SK-N-SH treated with all-trans-retinoic acid at 6 μM for 48 hours (cell line): ENCODE measurements at regions not wholly inside any gene's neighbourhood (a gene's known extent, or its start where the extent isn't known, plus 50 kb on each side); places are given as distances from the start of the nearest gene placed in this dataset.

Source experiments
- ATAC-seq: fragments of 200-7000 bp; cut with Tn5 transposase; 3 replicates; pipeline ENCODE4 v1.9.1; 2020; ENCODE audit warnings: mild to moderate bottlenecking, moderate library complexity
- ARNTL ChIP-seq: fragments of 450-650 bp; formaldehyde crosslinking; IDR thresholded peaks from 2 replicates; pipeline ENCODE4 v1.5.0; 2020; ENCODE audit warnings: low read depth, mild to moderate bottlenecking, moderate library complexity, borderline replicate concordance
- BACH2 ChIP-seq: fragments of 250-450 bp; sonication (Bioruptor Pico); IDR thresholded peaks from 2 replicates; pipeline ENCODE4 v1.9.0; 2021; ENCODE audit warnings: mild to moderate bottlenecking, borderline replicate concordance
- CREB5 ChIP-seq: fragments of 250-450 bp; sonication (Bioruptor Pico); IDR thresholded peaks from 2 replicates; pipeline ENCODE4 v1.5.1; 2020; ENCODE audit warnings: low read depth, mild to moderate bottlenecking, moderate library complexity
- CSDC2 ChIP-seq: fragments of 250-450 bp; sonication (Bioruptor Pico); IDR thresholded peaks from 2 replicates; pipeline ENCODE4 v1.5.0; 2020; ENCODE audit warnings: mild to moderate bottlenecking, moderate library complexity
- CSRNP3 ChIP-seq: fragments of 250-450 bp; sonication (Bioruptor Pico); IDR thresholded peaks from 2 replicates; pipeline ENCODE4 v1.5.1; 2021; ENCODE audit warnings: mild to moderate bottlenecking, moderate library complexity
- ESRRG ChIP-seq: fragments of 250-450 bp; sonication (Bioruptor Pico); IDR thresholded peaks from 2 replicates; pipeline ENCODE4 v1.6.1; 2021; ENCODE audit warnings: mild to moderate bottlenecking
- GLIS3 ChIP-seq: fragments of 250-450 bp; sonication (Bioruptor Pico); IDR thresholded peaks from 2 replicates; pipeline ENCODE4 v1.5.0; 2020; ENCODE audit warnings: mild to moderate bottlenecking, moderate library complexity
- ISL1 ChIP-seq: fragments of 250-450 bp; sonication (Bioruptor Pico); IDR thresholded peaks from 2 replicates; pipeline ENCODE4 v2.1.2; 2022; ENCODE audit warnings: mild to moderate bottlenecking, moderate library complexity
- PATZ1 ChIP-seq: fragments of 250-450 bp; sonication (Bioruptor Pico); IDR thresholded peaks from 2 replicates; pipeline ENCODE4 v1.8.0; 2020; ENCODE audit warnings: mild to moderate bottlenecking, moderate library complexity, borderline replicate concordance
- POU6F1 ChIP-seq: fragments of 250-450 bp; sonication (Bioruptor Pico); IDR thresholded peaks from 2 replicates; pipeline ENCODE4 v1.8.0; 2021; ENCODE audit warnings: low read depth, mild to moderate bottlenecking, moderate library complexity, borderline replicate concordance
- PPARA ChIP-seq: fragments of 250-450 bp; sonication (Bioruptor Pico); IDR thresholded peaks from 2 replicates; pipeline ENCODE4 v1.5.0; 2020; ENCODE audit warnings: mild to moderate bottlenecking, borderline replicate concordance
- RARB ChIP-seq: fragments of 250-450 bp; sonication (Bioruptor Pico); IDR thresholded peaks from 2 replicates; pipeline ENCODE4 v1.8.0; 2021; ENCODE audit warnings: mild to moderate bottlenecking, moderate library complexity
- SNAI2 ChIP-seq: fragments of 250-450 bp; sonication (Bioruptor Pico); IDR thresholded peaks from 2 replicates; pipeline ENCODE4 v1.5.0; 2020; ENCODE audit warnings: mild to moderate bottlenecking, moderate library complexity
- TCF4 ChIP-seq: fragments of 250-450 bp; sonication (Bioruptor Pico); IDR thresholded peaks from 2 replicates; pipeline ENCODE4 v1.8.0; 2021; ENCODE audit warnings: mild to moderate bottlenecking, moderate library complexity, borderline replicate concordance
- TOX ChIP-seq: fragments of 250-450 bp; sonication (Bioruptor Pico); IDR thresholded peaks from 2 replicates; pipeline ENCODE4 v1.8.0; 2021; ENCODE audit warnings: mild to moderate bottlenecking, moderate library complexity, borderline replicate concordance
- TSHZ2 ChIP-seq: fragments of 250-450 bp; sonication (Bioruptor Pico); IDR thresholded peaks from 2 replicates; pipeline ENCODE4 v1.5.0; 2020; ENCODE audit warnings: mild to moderate bottlenecking, moderate library complexity
- ZC3H10 ChIP-seq: fragments of 250-450 bp; sonication (Bioruptor Pico); IDR thresholded peaks from 2 replicates; pipeline ENCODE4 v1.5.1; 2021; ENCODE audit warnings: mild to moderate bottlenecking, moderate library complexity
- ZFP3 ChIP-seq: fragments of 250-450 bp; sonication (Bioruptor Pico); IDR thresholded peaks from 2 replicates; pipeline ENCODE4 v1.5.0; 2020; ENCODE audit warnings: mild to moderate bottlenecking, moderate library complexity
- ZFP30 ChIP-seq: fragments of 450-650 bp; formaldehyde crosslinking; IDR thresholded peaks from 2 replicates; pipeline ENCODE4 v1.5.0; 2022; ENCODE audit warnings: mild to moderate bottlenecking, moderate library complexity
- ZNF565 ChIP-seq: fragments of 450-650 bp; formaldehyde crosslinking; conservative IDR thresholded peaks from 2 replicates; pipeline ENCODE4 v1.5.0; 2020; ENCODE audit warnings: low read depth, mild to moderate bottlenecking, moderate library complexity
- ZNF70 ChIP-seq: fragments of 450-650 bp; formaldehyde crosslinking; IDR thresholded peaks from 2 replicates; pipeline ENCODE4 v1.5.0; 2020; ENCODE audit warnings: mild to moderate bottlenecking, moderate library complexity

GRCh38 chr10:28733245-28733644, 55.9 kb downstream of the BAMBI start:
- ATAC-seq = no peak
- TF ChIP-seq CSDC2 (no peak), PATZ1 (CRISPR knock-in tag) (no peak), ZNF70 (CRISPR knock-in tag) (no peak), CSRNP3 (CRISPR knock-in tag) (no peak), TOX (CRISPR knock-in tag) (no peak), CREB5 (no peak), ZFP3 (CRISPR knock-in tag) (no peak), ZNF565 (CRISPR knock-in tag) (no peak), BACH2 (CRISPR knock-in tag) (no peak), PPARA (CRISPR knock-in tag) (no peak), ESRRG (CRISPR knock-in tag) (no peak), POU6F1 (CRISPR knock-in tag) (no peak)

GRCh38 chr10:28733647-28734046, 56.3 kb downstream of the BAMBI start:
- ATAC-seq = no peak
- TF ChIP-seq BACH2 (CRISPR knock-in tag) (no peak), ZFP30 (CRISPR knock-in tag) (no peak), GLIS3 (CRISPR knock-in tag) (no peak), TSHZ2 (CRISPR knock-in tag) (no peak), TCF4 (CRISPR knock-in tag) (no peak), ISL1 (CRISPR knock-in tag) (no peak), ARNTL (CRISPR knock-in tag) (no peak), POU6F1 (CRISPR knock-in tag) (no peak), ESRRG (CRISPR knock-in tag) (no peak), ZNF565 (CRISPR knock-in tag) (no peak), CREB5 (no peak), PATZ1 (CRISPR knock-in tag) (no peak), CSDC2 (no peak), SNAI2 (no peak), TOX (CRISPR knock-in tag) (no peak), ZFP3 (CRISPR knock-in tag) (no peak), ZC3H10 (CRISPR knock-in tag) (no peak), RARB (CRISPR knock-in tag) (no peak)
